M059J (cell line): ENCODE measurements at regions not wholly inside any gene's neighbourhood (a gene's known extent, or its start where the extent isn't known, plus 50 kb on each side); places are given as distances from the start of the nearest gene placed in this dataset.

Experiments used
- DNase-seq: peaks from one replicate; pipeline ENCODE4 v3.0.0-alpha.2; 2012; ENCODE audit warnings: low read depth

DNA sequence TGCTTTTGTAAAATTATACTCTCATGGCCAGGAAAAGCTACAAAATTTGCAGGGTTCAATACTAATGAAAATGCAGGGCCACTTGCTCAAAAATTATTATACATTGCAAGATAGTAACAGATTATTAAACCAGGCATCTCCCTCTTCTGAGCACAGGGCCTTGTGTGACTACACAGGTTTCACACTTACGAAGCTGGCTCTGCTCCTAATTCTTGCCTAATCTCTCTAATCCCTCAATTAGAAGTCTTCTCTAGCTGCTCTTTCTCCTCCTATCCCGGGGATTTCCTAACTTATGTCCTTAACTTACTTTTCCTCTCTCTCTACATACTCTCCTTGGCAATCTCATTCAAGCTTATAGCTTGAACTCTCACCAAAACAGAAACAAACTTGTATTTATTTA lies 168.3 kb downstream of the AREG start:
- DNase-seq: no peak

DNA sequence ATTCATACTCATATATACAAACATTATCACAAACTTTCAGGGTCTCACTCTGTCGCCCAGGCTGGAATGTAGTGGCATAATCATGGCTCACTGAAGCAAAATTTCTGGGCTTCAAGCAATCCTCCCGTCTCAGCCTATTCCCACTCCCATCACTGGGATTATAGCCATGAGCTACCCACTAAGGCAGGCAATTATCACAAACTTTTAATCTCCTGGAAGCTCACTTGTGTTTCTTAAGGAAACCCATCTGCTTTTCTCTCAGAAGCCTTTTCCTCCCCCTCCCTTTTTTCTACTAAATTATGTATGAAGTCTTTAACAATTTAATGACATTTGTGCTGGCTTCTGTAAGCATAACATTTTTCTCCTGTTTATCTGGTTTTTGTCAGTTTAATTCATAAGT lies 170.5 kb downstream of the AREG start:
- DNase-seq: no peak

DNA sequence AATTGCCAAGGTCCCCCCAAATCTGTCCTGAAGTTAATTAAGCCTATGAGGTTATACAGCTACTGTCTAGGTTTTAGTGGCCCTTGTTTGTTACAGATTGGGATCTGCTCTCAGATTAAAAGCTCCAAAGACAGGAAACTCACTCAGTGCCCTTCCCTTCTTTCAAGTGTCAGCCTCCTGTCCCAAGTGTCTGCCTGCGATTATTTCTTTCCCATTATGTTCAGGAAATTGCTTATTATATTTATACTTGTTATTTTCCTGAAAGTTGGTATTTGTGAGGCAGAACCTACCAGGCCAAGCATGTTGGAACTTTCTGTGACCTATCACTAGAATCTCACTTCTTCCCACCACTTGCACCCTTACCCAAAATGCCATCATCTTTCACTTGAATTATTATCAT lies 173.2 kb downstream of the AREG start:
- no peak for DNase-seq

DNA sequence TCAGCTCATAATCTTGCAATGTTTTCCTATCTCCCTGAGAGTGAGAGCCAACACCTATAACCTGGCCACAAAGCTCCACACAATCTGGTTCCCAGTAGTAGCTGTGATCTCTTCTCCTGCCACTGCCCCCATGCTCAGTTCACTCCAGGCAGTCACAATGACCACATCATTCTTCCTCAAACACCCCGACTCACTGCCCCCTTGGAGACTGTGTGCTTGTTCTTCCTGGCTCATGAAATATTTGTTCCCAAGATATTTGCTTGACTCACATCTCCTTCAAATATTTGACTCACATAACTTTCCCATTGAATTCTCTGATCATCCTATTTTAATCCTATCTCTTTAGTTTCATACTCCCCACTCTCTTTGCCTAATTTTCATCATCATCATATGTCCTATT lies 173.7 kb downstream of the AREG start:
- peak; percentile 67 for DNase-seq

DNA sequence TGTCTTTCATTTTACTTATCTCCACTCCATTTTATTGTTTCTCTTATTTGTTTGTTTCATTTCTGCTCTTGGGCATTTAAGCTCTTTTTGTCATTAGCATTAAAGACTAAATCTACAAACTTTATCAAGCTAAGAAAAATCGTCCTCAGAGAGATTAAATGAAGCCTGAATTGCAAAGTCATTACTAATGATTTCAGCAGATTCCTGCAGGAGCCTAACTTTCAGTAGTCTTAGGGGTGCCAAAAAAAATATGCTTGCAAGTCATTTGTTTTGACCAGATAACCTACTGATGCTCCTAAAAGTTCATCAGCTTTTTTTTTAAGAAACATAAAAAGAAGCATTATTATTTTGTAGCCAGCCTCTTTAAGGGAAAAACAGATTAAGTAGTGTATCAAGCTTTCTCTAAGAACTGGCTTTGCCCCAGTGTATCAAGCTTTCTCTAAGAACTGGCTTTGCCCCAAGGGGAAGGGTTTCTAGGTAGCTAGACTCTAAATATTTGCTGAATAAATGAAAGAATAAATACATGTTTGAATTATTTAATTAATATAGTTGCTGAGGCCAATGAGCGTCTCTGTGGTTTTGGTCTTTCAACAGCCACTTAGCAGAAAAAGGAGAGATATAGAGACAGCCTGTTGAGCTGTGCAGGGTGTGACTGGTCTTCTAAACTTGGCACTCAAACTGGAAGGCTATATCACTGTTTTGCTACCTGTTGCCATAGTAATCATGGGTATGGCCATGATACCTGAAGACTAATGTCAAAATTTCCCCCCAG lies 174.2 kb downstream of the BTC start:
- DNase-seq: peak; percentile 34

DNA sequence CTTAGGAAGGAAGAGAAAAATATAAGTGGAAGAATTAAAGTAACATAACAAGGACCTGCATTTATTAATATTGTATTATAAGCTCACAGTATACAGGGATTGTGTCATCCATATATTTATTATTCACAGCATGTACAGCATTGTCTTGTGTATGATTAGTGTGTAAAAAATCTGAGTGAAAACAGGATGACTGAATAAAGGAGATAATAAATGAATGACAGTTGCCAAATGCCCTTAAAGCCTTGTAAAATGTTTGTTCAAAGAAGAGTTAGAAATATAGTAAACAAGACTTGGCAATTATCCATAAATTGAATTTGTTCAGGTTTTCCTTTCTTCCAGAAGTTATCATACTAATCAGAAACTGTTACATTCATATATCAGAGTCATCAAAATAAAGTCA lies 172.7 kb downstream of the BTC start:
- DNase-seq: no peak

DNA sequence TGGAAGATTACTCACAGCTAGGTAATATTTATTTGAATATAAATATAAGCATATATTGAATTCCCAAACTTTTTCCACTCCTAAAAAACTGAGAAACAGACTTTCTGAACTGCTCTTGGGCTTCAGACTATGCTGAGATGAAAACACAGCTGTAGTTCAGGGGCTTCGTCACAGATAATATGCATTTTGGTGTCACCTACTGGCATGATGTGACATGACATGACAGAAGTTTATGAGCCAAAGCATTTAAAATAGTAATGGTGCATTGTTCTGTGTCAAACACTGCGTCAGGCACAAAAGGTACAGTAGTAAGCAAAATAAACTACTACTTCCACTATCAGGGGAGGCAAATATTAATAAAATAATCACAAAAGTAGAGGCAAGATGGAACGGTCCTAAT lies 171.3 kb downstream of the BTC start:
- DNase-seq: peak; percentile 54

DNA sequence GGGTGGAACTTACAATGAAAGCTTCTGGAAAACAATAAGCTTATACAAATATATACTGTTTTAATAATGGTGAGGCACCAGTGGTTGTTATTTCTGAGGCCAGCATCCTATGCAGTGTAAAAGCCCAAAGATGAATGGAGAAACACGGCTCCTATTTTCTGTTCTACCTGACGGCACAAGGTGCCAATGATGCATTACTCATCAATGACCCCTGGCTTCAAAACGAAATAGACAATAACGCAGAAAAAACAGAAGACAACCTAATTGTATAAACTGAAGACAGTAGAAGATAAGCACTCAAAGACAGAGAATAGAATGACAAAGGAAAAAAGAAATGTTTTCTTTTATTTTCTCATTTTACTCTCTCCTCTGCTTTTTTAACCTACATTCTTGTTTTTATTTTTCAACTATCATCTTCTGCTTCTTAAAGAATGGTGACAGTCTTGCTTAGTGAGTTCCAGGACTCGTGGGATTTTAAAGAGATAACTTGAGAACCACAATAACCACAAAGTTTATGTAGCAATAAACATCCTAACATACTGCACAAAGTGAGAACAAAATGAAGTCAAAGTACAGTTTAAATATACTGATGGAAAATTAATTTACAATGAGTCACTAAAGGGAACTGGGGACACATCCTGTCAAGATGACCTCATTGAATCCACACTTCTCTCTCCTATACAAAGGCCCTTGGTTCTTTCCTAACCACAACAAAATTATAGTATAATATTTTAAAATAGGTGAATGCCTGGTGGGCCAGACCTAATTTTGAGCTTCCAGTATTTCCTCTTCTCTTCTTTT lies 169.8 kb downstream of the BTC start:
- peak; percentile 92 for DNase-seq

DNA sequence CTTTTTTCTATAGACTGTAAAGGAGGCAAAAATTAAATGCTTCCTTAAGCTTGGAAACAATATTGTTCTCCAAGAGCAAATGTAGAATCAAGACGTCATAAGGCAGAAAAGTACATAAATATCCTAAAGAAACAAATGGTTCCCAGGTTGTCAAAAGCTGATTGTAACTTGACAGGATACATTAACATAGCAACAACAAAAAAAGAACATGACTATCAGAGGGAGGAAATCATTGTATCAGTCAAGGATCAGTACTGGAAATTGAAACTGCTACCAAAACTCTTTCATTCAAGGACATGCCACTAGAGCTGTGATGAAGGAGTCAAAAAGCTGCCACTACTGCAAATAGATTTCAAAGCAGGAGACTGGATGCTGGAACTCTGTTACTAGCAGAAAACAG lies 168.3 kb downstream of the BTC start:
- no peak for DNase-seq

DNA sequence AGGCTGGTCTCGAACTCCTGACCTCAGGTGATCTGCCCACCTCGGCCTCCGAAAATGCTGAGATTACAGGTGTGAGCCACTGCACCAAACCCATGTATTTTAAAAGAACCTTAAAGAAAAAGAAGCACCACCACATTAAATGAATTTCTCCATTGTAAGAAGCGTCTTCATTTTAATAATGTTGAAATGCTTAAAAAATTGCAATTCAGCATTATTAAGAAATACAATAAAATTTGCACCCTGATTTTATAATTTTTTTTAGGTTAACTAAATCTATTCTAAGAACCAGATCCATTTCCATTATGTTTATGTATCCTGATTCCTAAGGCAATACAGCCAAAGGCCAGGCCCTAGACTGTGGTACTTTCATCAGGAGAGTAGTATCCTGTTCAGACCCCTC lies 167.2 kb downstream of the BTC start:
- no peak for DNase-seq

DNA sequence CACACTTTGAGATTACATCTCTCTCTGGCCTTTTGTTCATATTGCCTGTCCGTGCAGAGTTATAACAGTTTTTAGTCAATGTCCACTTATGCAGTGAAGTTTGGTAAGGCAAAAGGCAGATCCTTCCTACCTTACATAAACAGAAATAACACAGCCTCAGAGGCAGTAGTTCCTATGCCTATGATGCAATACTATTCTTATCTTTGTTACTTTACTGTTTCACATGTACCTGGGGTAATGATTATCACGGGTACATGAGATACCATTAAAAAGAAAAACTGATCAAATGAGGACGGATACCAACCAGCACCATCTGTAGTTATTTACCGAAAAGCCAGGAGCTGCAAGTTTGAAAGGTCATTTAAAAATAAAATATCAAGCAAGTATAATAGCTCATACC lies 166.8 kb downstream of the BTC start:
- no peak for DNase-seq

DNA sequence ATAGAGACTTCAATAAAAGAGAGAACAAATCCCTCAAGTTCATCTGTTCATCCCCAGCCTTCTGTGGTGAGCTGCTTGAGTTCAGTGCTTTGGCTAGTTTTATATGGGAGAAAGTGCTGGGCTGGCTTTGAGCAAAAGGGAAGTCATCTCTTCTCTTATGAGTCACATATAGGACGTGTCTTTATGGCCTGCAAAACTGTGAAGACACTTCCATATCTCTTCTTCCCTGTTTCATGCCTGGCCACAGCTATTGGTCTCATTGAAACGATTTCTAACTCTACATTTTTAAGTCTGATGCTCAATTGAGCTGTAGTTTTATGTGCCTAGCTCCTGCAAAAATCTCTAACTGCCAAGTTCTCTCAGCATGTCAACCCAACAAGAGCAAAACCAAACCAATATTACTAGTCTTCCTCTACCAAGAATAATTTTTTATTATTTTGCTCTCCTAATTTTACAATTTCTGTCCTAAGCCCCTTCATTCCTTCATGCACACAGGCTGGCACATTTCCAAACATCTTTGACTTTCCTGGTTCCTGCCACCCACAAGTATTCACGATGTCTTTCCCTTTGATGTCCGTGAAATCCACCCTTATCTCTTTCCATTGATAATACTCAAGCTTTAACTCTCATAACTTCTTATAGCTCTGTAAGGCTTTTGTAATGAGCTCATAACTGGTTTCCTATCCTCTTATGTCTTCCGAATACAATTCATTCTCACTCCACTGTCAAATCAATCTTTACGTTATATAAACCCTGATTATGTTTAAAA lies 165.3 kb downstream of the BTC start:
- peak; percentile 43 for DNase-seq

DNA sequence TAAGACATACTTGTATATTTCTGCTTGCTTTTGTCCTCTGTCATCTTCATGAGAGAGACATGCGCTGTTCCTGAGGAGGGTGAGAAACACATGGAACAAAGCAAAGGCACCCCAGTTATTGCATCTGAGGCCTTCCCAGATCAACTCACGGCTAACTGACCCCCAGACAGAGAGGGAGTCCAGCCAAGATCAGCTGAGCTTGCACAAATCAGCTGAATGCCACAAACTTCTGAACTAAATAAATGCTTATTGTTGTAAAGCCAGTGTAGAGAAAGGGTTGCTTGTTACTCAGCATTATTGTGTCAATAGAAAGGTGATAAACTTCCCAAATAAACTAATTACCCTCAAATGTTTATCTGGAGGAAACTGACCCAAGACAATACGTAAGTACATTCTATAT lies 163.8 kb downstream of the BTC start:
- no peak for DNase-seq

DNA sequence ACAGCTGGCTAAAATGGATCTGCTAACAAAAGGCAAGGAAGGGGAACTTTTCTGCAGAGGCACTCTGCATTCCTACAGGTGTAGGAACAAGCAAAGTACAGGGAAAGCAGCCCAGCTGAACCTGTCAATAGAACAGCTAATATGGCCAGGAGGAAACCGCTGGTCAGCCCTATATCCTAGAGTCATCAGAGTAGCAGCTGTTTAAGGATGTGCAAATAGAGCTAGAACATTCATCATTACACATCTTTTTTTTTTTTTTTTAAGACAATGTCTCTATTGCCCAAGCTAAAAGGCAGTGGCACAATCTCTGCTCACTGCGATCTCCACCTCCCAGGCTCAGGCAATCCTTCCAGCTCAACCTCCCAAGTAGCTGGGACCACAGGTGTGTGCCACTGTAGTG lies 163.0 kb downstream of the BTC start:
- no peak for DNase-seq

DNA sequence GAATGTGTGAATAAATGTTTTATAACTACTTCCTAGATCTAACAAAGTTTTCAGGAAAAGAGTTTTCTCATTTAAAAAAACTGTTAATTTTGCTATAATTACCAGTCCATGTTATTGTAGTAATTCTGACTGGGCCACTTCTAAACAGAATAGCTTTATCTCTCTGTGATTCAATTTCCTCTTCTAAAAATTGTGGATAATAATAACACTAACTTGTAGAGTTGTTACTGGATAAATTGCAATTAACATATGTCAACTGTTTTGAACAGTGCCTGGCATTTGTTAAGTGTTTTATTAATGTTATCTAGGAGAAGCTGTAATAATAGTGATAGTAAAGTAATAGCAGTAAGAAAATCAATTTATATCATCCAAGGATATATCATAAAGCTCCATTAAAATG lies 162.3 kb downstream of the BTC start:
- no peak for DNase-seq

DNA sequence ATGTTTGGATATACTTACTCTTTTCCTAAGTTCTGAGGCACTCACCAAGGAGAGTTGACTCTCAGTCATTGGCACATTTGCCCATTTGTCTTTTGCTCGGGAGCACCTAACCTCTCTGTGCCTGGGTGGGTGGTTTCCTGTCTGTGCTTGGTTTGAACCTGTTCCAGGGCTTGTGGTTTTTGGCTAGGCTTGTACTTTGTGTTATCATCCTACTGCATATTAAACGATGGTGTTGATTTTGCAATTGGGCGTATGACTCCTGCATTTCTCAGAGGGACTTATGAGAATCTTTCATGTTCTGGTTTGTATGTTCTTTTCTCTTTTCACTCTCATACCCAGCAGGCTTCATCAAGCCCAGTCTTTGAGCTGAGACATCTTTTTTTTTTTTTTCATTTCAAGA lies 161.7 kb downstream of the BTC start:
- DNase-seq: peak; percentile 93

DNA sequence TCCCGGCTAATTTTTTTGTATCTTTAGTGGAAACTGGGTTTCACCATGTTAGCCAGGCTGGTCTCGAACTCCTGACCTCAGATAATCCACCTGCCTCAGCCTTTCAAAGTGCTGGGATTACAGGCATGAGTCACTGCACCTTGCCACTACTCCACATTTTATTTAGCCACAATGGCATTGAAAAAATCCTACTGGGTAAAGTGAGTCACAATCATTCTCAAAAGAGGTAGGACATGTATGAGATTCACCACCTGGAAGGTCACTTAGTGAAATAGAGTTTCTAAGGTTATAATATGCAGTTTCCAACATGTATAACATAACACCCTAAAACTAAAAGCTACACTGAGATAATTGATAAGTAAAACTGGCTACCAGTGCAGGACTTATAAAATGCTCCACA lies 159.2 kb downstream of the BTC start:
- peak; percentile 42 for DNase-seq

DNA sequence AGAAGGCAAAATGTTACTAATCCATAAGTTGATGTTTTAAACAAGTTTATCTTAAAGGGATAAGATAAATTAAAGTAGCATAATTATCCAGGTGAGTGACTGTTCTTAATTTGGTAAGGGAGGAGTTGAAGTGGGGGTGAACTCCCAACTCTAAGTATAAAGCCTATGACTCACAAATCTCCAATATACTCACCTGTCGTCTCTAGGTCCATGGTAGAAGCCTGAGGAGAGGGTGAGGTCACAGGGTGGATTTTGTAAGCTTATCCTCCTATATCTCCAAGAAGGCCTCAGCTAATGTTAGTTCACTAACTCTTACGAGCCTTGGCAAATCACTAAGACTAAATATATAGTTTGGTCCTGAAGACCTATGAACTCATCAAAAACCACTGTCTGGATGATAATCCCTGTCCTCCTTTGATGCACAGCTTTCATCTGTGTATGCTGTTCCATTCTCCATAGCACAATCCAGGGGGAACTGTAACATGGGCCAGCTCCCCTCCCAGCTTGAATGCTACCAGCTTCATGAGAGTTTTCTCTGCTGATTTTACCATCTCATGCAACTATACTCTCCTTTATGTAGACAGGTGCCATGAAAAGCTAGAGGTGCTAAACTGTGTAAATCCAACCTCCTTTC lies 158.7 kb downstream of the BTC start:
- DNase-seq: no peak

DNA sequence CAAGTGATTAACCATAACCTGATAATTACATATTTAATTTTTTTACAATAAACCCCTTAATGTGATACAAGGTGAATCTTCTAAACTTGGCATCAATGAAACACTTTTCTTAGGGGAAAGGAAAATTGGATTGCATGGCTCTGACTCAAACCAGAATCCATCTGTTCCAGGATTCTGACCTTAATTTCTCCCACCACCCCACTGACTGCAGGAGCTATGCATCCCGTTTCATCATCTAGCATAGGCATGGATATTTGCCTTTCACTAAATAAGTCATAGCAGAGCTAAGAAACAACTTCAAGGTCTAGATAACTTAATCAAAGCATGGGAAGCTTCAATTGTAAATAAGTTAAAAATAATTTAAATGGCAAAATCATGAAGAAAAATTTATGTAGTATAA lies 156.3 kb downstream of the BTC start:
- no peak for DNase-seq

DNA sequence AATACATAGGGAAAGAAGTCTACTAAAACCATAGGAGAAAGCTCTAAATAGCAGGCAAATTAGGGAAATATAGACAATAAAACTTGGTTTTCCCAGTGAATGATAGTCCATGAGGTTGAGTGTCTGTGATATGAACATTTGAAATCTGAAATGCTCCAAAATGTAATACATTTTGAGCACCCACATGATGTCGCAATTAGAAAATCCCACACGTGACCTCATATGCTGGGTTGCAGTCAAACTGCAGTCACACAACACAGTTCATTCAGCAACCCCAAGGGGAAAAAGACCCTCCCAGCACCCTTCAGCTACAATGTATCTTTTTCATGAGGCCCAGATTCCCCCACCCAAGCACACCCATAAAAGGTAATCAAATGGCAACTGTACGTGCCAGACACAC lies 155.6 kb downstream of the BTC start:
- no peak for DNase-seq

DNA sequence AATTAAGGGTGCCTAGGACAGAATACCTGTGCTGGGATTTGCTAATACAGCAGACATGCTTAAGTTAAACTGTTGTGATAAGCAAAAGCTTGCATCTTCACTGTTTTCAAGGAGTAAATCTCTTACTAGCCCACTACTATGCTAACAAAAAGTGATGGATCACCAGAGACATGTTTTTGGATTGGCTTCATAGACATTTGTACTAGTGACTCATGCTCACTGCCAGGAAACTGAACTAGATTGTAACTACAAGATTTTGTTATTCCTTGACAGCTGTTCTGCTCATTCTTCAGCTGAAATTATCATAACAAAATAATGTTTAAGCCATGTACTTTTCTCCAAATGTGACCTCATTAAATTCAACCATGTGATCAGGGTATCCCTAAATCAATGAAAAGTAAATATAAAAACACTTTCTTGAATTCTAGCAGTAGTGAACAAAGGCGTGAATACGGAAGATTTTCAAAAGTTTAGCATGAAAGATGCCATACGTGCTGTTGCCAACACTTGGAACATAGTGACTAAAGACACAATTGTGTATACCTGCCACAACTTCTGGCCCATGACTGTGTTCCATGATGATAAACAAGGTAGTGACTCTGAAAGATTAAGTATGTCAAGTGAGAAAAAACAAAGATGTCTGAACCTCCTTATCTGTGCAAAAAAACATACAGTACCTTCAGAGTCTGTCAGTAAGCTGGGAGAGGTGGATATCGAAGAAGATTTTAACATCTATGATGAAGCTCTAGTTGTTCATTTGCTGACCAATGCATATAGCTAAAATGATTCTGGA lies 154.0 kb downstream of the BTC start:
- peak; percentile 64 for DNase-seq
